ENCODE measurements at regions not wholly inside any gene's neighbourhood (a gene's known extent, or its start where the extent isn't known, plus 50 kb on each side); places are given as distances from the start of the nearest gene placed in this dataset.
"Not testable (repeated sequence)": the region's sequence is repeated elsewhere in the genome, so short reads cannot be mapped to it uniquely, and the experiment has no call there.

GRCh38 chr9:71263451-71263850, 142.0 kb upstream of the TRPM3 start:
- no peak overlapping the region for H3K4me3 ChIP-seq (ENCODE audit: low read depth, low read length)
- TF ChIP-seq CTCF (IDR thresholded peaks at IDR 0.05; ENCODE audit: insufficient read depth, low read depth, low read length): no peak
- DNase-seq (ENCODE audit: low read depth): no peak

GRCh38 chr9:71260419-71260818, 139.0 kb upstream of the TRPM3 start:
- DNase-seq (ENCODE audit: low read depth); H3K4me3 ChIP-seq (ENCODE audit: low read depth, low read length): not testable (repeated sequence)

- H3K4me3 ChIP-seq (ENCODE audit: low read depth, low read length): no peak overlapping the region
- no peak for TF ChIP-seq CTCF (IDR thresholded peaks at IDR 0.05; ENCODE audit: insufficient read depth, low read depth, low read length)
- no peak for DNase-seq (ENCODE audit: low read depth)
Measured at GRCh38 chr9:71254592-71255277, 133.3 kb upstream of the TRPM3 start.

GRCh38 chr9:71253011-71253410, 131.6 kb upstream of the TRPM3 start:
- no peak for DNase-seq (ENCODE audit: low read depth)
- TF ChIP-seq CTCF (IDR thresholded peaks at IDR 0.05; ENCODE audit: insufficient read depth, low read depth, low read length): no peak
- no peak overlapping the region for H3K4me3 ChIP-seq (ENCODE audit: low read depth, low read length)

GRCh38 chr9:71250581-71250980, 129.2 kb upstream of the TRPM3 start:
- no peak for TF ChIP-seq CTCF (IDR thresholded peaks at IDR 0.05; ENCODE audit: insufficient read depth, low read depth, low read length)
- H3K4me3 ChIP-seq (ENCODE audit: low read depth, low read length): no peak overlapping the region
- DNase-seq (ENCODE audit: low read depth): no peak

- peak; percentile 75 for TF ChIP-seq CTCF (IDR thresholded peaks at IDR 0.05; ENCODE audit: insufficient read depth, low read depth, low read length)
- H3K4me3 ChIP-seq (ENCODE audit: low read depth, low read length): no peak overlapping the region
- peak; percentile 68 for DNase-seq (ENCODE audit: low read depth)
Measured at GRCh38 chr9:71249729-71250317, 128.4 kb upstream of the TRPM3 start.

- TF ChIP-seq CTCF (IDR thresholded peaks at IDR 0.05; ENCODE audit: insufficient read depth, low read depth, low read length): no peak
- no peak overlapping the region for H3K4me3 ChIP-seq (ENCODE audit: low read depth, low read length)
- DNase-seq (ENCODE audit: low read depth): no peak
Measured at GRCh38 chr9:71245651-71246050, 124.2 kb upstream of the TRPM3 start.
